DND-41 (cell line): ENCODE measurements at regions not wholly inside any gene's neighbourhood (a gene's known extent, or its start where the extent isn't known, plus 50 kb on each side); places are given as distances from the start of the nearest gene placed in this dataset.

ENCODE experiments used
- ATAC-seq: fragments of 200-7000 bp; cut with Tn5 transposase; 3 replicates; pipeline ENCODE4 v1.9.1; 2021; ENCODE audit warnings: low read depth; ENCODE audit not compliant: insufficient read depth
- DNase-seq: peaks from one replicate; pipeline ENCODE4 v3.0.0-alpha.2; 2020
- H2AFZ ChIP-seq: 2 replicates; pipeline ENCODE4 v1.6.0; 2012; ENCODE audit warnings: low read depth, low read length
- H3K27ac ChIP-seq: 2 replicates; pipeline ENCODE4 v1.5.1; 2012; ENCODE audit warnings: low read length, inconsistent platforms
- H3K27me3 ChIP-seq: fragments of 200-600 bp; sonication (generic); 2 replicates; pipeline ENCODE4 v1.6.0; 2012; ENCODE audit warnings: low read length, mild to moderate bottlenecking, inconsistent platforms; ENCODE audit not compliant: insufficient read depth, poor library complexity
- H3K36me3 ChIP-seq: 2 replicates; pipeline ENCODE4 v1.5.1; 2012; ENCODE audit warnings: low read length, inconsistent platforms; ENCODE audit not compliant: insufficient read depth
- H3K4me1 ChIP-seq: 2 replicates; pipeline ENCODE4 v1.5.1; 2012; ENCODE audit warnings: mild to moderate bottlenecking, low read length; ENCODE audit not compliant: insufficient read depth
- H3K4me2 ChIP-seq: 2 replicates; pipeline ENCODE4 v1.6.0; 2012; ENCODE audit warnings: mild to moderate bottlenecking, moderate library complexity, low read length, inconsistent platforms; ENCODE audit not compliant: insufficient read depth
- H3K4me3 ChIP-seq, 2 experiments: fragments of 200-600 bp in 1 of 2; shearing (Covaris generic) in 1 of 2; 2 replicates each; pipeline ENCODE4 v1.5.1; 2012 to 2016; ENCODE audit warnings: inconsistent platforms in 2 of 2, low read length in 2 of 2, mild to moderate bottlenecking in 2 of 2, low read depth in 1 of 2, moderate library complexity in 1 of 2
- H3K79me2 ChIP-seq: 2 replicates; pipeline ENCODE4 v1.6.0; 2012; ENCODE audit warnings: low read length, inconsistent platforms; ENCODE audit not compliant: insufficient read depth
- H3K9ac ChIP-seq: 2 replicates; pipeline ENCODE4 v1.6.0; 2012; ENCODE audit warnings: low read depth, mild to moderate bottlenecking, inconsistent platforms, low read length, moderate library complexity
- H3K9me3 ChIP-seq: 2 replicates; pipeline ENCODE4 v1.5.1; 2012; ENCODE audit warnings: low read length, moderate library complexity, mild to moderate bottlenecking, inconsistent platforms; ENCODE audit not compliant: insufficient read depth, severe bottlenecking
- H4K20me1 ChIP-seq: 2 replicates; pipeline ENCODE4 v1.6.0; 2012; ENCODE audit warnings: low read length; ENCODE audit not compliant: insufficient read depth
- CTCF ChIP-seq: IDR thresholded peaks from 2 replicates; pipeline ENCODE4 v1.5.1; 2012; ENCODE audit warnings: borderline replicate concordance, low read length, moderate library complexity, mild to moderate bottlenecking; ENCODE audit not compliant: poor library complexity, severe bottlenecking; ENCODE audit errors: extremely low read depth
- EZH2 ChIP-seq: IDR thresholded peaks from 3 replicates; pipeline ENCODE4 v1.6.1; 2012; ENCODE audit warnings: borderline replicate concordance, low read depth, mild to moderate bottlenecking, moderate library complexity, low read length, inconsistent platforms; ENCODE audit not compliant: severe bottlenecking

- TF ChIP-seq CTCF: no peak
- no peak for TF ChIP-seq EZH2
- Histone ChIP-seq H3K27ac (no peak overlapping the region), H3K9me3 (no peaks in the 10 kb centered on the region), H3K4me3 (no peak overlapping the region), H3K9ac (no peak overlapping the region), H2AFZ (no peak overlapping the region), H3K79me2 (no peaks in the 10 kb centered on the region), H3K27me3 (peaks cover 3% of the 10 kb centered on the region), H3K36me3 (no peaks in the 10 kb centered on the region), H4K20me1 (no peaks in the 10 kb centered on the region), H3K4me2 (no peak overlapping the region), H3K4me1 (no peaks in the 10 kb centered on the region)
- DNase-seq (no peak), ATAC-seq (no peak)
Observed at GRCh38 chr2:56084111-56084901, 99.5 kb upstream of the CCDC85A start.

GRCh38 chr2:56086336-56086735, 97.5 kb upstream of the CCDC85A start:
- H2AFZ ChIP-seq: no peak overlapping the region
- no peaks in the 10 kb centered on the region for H3K4me1 ChIP-seq
- peaks cover 3% of the 10 kb centered on the region for H3K27me3 ChIP-seq
- TF ChIP-seq CTCF (no peak), EZH2 (no peak)
- DNase-seq (no peak), ATAC-seq (no peak)
- H3K9ac ChIP-seq: no peak overlapping the region
- H3K79me2 ChIP-seq: no peaks in the 10 kb centered on the region
- H4K20me1 ChIP-seq: no peaks in the 10 kb centered on the region
- H3K27ac ChIP-seq: no peak overlapping the region
- H3K36me3 ChIP-seq: no peaks in the 10 kb centered on the region
- no peak overlapping the region for H3K4me2 ChIP-seq
- no peaks in the 10 kb centered on the region for H3K9me3 ChIP-seq
- no peak overlapping the region for H3K4me3 ChIP-seq

- H3K9ac ChIP-seq: no peak overlapping the region
- H4K20me1 ChIP-seq: no peaks in the 10 kb centered on the region
- H3K4me1 ChIP-seq: no peaks in the 10 kb centered on the region
- H2AFZ ChIP-seq: no peak overlapping the region
- H3K27ac ChIP-seq: no peak overlapping the region
- H3K79me2 ChIP-seq: no peaks in the 10 kb centered on the region
- no peak overlapping the region for H3K4me2 ChIP-seq
- no peaks in the 10 kb centered on the region for H3K36me3 ChIP-seq
- ATAC-seq: no peak
- H3K4me3 ChIP-seq: no peak overlapping the region
- no peak for TF ChIP-seq CTCF
- TF ChIP-seq EZH2: no peak
- no peaks in the 10 kb centered on the region for H3K9me3 ChIP-seq
- H3K27me3 ChIP-seq: peaks cover 3% of the 10 kb centered on the region
- DNase-seq: no peak
Observed at GRCh38 chr2:56088411-56088810, 95.4 kb upstream of the CCDC85A start.
